ENCODE measurements at regions not wholly inside any gene's neighbourhood (a gene's known extent, or its start where the extent isn't known, plus 50 kb on each side); places are given as distances from the start of the nearest gene placed in this dataset.

GRCh38 chr10:120776442-120776841 lies 74.7 kb upstream of the WDR11 start:
- CTCF ChIA-PET (ENCODE audit: low intra/inter-chr PET ratio), result no interaction called here

More at GRCh38 chr10:120776442-120776841, 74.7 kb upstream of the WDR11 start:
- H4K20me1 ChIP-seq (replicated peaks; ENCODE audit: control insufficient read depth, insufficient read depth, low read length), result no peaks in the 10 kb centered on the region
- no peak overlapping the region for H2AFZ ChIP-seq (ENCODE audit: low read depth, low read length)
- H3K4me2 ChIP-seq (ENCODE audit: insufficient read depth, low read length), result no peak overlapping the region
- no peaks in the 10 kb centered on the region for H3K9me1 ChIP-seq (ENCODE audit: control insufficient read depth, insufficient read depth, low read length)
- no peaks in the 10 kb centered on the region for H3K9me3 ChIP-seq (replicated peaks; ENCODE audit: control insufficient read depth, insufficient read depth, low read depth, low read length)
- no peak for ATAC-seq
- FAIRE-seq, result no peak
- TF ChIP-seq IRF1 (CRISPR knock-in tag; IDR thresholded peaks at IDR 0.05; ENCODE audit: borderline replicate concordance), result no peak
- no peak for TF ChIP-seq ZNF766 (CRISPR knock-in tag; conservative IDR thresholded peaks at IDR 0.05)
- TF ChIP-seq ZBTB9 (CRISPR knock-in tag; IDR thresholded peaks at IDR 0.05), result no peak
- no peak for TF ChIP-seq KHSRP (IDR thresholded peaks at IDR 0.05)
- no peak for TF ChIP-seq KDM4B (IDR thresholded peaks at IDR 0.05; ENCODE audit: borderline replicate concordance in 2 of 2, low read depth in 1 of 2)
- H3K27ac ChIP-seq (ENCODE audit: extremely low read depth, low read depth, low read length), result no peak overlapping the region
- in situ Hi-C loops (cut with MboI) (no loop called here), intact Hi-C loops (cut with micrococcal nuclease) (no loop called here)
- no peaks in the 10 kb centered on the region for H3K4me1 ChIP-seq (replicated peaks in 1 of 2; ENCODE audit: control insufficient read depth in 2 of 2, insufficient read depth in 2 of 2, low read length in 2 of 2)
- H3K79me2 ChIP-seq (ENCODE audit: control insufficient read depth, insufficient read depth, low read length), result no peaks in the 10 kb centered on the region
- H3K9ac ChIP-seq (ENCODE audit: insufficient read depth in 1 of 2, low read depth in 2 of 2, low read length in 2 of 2), result no peak overlapping the region
- no peaks in the 10 kb centered on the region for H3K36me3 ChIP-seq (ENCODE audit: control insufficient read depth, insufficient read depth, low read length)
- WGBS (ENCODE audit: insufficient coverage, low coverage, missing lambda C conversion rate), result 0% methylated on average over 1 of the region's 1 CpG
- BruUV-seq (replicated peaks), result no TSS peak
- POLR2A ChIA-PET, result no interaction called here
- no peak overlapping the region for H3K4me3 ChIP-seq
- peaks cover 0 to 6% of the 10 kb centered on the region in 2 experiments; a peak in 2 of 5 replicates for H3K27me3 ChIP-seq (ENCODE audit: control insufficient read depth in 2 of 2, insufficient read depth in 2 of 2, low read length in 2 of 2)
- no peak for DNase-seq (ENCODE audit: extremely low read depth in 1 of 4, low spot score in 3 of 4)
